Iris pigment epithelial cell (primary cell): ENCODE measurements at regions not wholly inside any gene's neighbourhood (a gene's known extent, or its start where the extent isn't known, plus 50 kb on each side); places are given as distances from the start of the nearest gene placed in this dataset.

Source experiments
- DNase-seq: peaks from one replicate; pipeline ENCODE4 v3.0.0-alpha.2; 2011; ENCODE audit warnings: low read depth

DNA sequence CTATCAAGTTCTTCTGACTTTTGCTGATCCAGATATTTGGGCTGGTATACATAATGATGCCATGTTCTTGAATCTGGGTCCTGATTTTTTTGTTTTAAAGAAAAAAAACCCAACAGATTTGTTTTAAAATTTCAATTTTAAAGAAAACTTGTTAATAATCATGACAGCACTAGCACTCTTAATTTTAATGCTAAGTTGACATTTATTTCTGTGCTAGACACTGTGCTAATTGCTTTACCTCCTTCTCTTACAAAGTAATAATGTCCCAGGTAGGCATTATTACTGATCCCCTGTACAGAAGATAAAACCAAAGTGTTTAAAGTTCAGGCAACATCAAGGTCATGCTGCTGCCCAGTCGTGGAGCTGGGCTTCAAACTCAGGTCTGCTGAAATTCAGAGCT is 101.9 kb downstream of the ZNF608 start:
- no peak for DNase-seq

DNA sequence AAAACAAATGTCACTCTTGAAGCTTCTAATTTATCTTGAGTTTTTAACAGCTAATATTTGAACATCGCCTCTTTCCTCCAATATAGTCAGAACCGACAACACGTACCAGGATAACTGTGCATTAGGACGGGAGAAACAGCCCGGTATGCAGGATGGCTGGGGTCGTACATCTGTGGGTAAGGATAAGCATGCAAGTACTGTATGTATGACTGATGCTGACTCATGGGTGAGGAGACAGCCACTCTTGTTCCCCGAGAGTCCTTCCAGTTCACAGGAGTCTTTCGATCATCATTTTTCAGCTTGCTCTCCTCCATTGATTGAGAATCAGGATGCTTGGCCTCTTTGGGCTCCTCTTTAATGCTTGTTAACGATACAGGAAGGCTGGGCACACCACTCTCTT is 102.3 kb downstream of the ZNF608 start:
- DNase-seq = peak; percentile 71

DNA sequence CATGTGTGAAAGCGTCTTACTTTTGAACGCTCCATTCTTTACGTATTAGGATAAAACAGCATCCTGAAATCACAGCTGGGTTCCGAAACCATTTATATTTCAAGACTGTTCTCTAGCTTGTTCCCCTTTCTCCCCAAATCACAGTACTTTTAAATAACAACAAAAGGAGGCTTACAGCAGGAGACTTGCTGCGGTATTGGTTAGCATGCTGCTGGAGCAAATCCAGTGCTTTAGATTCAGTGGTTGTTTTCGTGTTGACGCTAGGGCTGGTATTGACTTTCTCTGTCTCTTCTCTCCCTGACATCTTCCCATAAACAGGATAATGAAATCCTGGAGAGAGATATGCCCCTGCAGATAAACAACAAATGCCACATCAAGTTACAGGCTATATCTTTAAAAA is 103.1 kb downstream of the ZNF608 start:
- no peak for DNase-seq

DNA sequence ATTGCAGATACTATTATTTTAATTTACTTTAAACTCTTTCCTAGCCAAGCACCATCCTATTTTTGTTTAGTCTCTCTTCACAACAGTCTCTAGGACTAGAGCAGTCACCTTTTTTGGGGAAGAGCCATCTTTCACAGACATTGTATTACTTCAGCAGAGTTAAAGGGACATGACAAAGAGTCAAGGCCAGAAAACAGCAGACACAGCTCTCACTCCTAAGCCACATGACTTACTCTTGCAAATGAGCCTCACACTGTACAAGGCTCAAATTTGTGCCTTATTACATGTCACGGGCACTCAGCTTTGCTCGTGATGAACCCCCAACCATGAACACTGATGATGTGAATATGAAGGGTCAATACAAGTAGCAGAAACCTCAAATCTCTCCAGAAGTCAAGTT is 104.3 kb downstream of the ZNF608 start:
- no peak for DNase-seq

DNA sequence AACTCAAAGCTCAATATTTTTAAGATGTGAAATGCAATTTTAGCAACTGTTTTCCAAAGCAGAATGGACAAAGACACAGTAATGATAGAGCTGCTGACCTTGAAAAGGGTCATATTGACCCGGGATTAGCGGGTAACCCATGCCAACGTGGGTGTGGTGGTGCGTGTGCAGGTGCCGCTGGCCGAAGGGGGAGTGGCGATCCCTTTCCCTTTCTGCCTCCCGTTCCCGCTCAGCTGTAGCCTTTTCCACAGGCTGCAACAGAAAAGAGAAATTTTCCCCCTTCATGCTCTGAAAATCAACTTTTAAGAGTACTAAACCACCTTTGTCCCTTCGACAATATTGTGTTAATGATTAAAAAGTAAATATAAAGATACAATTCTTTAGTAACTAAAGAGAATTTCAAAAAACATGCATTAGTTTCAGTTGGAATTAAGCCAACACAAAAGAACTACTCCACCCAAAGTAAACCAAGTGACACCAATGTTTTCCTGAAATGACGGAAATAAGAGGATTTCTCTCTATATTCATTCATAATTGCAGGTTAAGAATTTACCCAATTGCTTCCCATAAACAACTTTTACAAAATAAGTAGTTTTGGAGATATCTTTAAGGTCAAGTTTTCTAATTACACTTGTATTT is 105.2 kb downstream of the ZNF608 start:
- DNase-seq = no peak

- no peak for DNase-seq
Measured at GRCh38 chr5:124639095-124639665, 107.3 kb downstream of the ZNF608 start.

- no peak for DNase-seq
Measured at GRCh38 chr5:124637011-124637410, 109.4 kb downstream of the ZNF608 start.

GRCh38 chr5:124634741-124635323 is 111.6 kb downstream of the ZNF608 start:
- DNase-seq = peak; percentile 22

- DNase-seq = peak; percentile 45
Measured at GRCh38 chr5:124634228-124634739, 112.2 kb downstream of the ZNF608 start.

- no peak for DNase-seq
Measured at GRCh38 chr5:124633209-124633608, 113.2 kb downstream of the ZNF608 start.

GRCh38 chr5:124631874-124632550 is 114.4 kb downstream of the ZNF608 start:
- DNase-seq = no peak

- DNase-seq = no peak
Measured at GRCh38 chr5:124630767-124631704, 115.4 kb downstream of the ZNF608 start.

DNA sequence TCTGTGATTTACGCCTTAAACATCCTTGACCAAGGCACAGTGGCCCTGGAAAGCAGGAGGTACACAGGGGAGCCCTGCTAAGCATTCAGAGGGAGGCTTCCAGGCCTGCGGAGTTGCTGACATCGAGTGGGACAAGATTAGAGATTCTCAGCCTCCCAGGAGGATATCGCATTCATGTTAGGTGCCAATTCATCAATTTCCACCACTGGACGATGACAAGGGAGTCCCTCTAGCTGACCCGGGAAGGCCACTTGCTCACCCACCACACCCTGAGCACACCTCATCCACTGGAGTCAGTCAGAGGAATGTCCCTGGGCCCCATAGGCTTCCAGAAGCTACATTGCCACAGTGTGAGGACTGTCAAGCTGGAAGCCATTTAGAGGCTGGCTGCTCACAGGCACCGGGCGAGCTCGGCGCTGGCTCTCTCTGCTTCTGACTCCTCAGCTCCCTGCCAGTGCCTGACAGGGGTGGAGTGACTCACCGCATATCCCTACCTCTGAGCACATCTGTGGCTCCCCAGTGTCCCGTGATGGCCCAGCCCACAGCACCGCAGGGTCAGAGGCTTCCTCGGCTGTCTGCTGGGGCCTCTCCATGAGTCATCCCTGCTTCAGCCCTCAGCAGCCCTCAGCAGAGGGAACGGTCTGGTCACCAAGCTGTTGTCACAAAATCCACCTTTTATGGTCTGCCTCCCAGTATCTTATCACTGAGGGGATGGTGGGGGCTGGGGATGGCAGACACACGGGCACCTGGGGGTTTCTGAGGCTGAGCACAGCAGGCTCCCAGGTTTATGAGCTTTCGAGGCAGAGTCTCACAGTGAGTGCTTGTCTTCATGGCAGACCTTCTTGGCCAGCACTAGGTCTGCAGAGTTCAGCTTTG is 117.5 kb downstream of the ZNF608 start:
- peak; percentile 97 for DNase-seq

GRCh38 chr5:124627815-124628595 is 118.4 kb downstream of the ZNF608 start:
- no peak for DNase-seq

GRCh38 chr5:124626053-124626452 is 120.4 kb downstream of the ZNF608 start:
- DNase-seq = no peak

GRCh38 chr5:124623265-124623664 is 123.2 kb downstream of the ZNF608 start:
- no peak for DNase-seq

- DNase-seq = no peak
Measured at GRCh38 chr5:124622851-124623250, 123.6 kb downstream of the ZNF608 start.

DNA sequence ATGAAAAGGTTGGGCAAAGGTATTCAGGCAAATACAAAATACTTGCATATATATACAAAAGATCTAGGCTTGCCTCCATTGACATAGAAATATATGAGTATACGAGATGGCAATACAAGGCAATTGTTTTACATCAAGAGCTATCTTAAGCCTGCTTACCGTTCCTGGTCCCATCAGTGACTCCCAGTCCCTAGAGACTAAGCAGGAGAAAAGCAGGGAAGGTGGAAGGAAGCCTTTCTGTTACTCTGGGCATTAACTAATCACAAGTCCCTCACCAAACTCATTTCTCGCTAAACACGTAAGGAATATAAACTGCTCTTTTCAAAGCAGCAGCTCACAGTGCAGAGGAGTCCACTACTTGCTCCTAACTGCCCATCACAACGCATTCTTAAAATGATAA is 125.2 kb downstream of the ZNF608 start:
- no peak for DNase-seq

DNA sequence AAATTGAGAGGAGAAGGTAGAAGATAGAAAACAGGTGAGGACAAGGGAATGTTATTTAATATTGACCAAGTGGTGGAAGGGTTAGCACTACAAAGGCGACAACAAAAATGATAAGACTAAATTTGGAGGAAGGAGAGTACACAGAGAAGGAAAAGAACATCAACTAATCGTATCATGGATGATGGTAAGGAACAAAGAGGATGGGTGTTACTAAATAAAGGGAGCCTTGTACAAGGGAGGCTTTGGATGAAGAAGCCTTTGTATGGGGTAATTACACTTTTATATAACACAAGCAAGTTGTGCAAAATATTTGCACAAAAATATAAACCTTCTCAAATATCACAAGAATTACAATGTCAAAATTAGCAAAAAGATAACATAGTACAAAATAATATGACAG is 125.7 kb downstream of the ZNF608 start:
- DNase-seq = no peak

- DNase-seq = no peak
Measured at GRCh38 chr5:124619121-124619520, 127.3 kb downstream of the ZNF608 start.
